BJ (cell line): ENCODE measurements at regions not wholly inside any gene's neighbourhood (a gene's known extent, or its start where the extent isn't known, plus 50 kb on each side); places are given as distances from the start of the nearest gene placed in this dataset.

Source experiments
- CTCF ChIA-PET: fragments of 350-600 bp; formaldehyde crosslinking; extraction: SDS; loops from one replicate; lab custom pipeline; 2021; ENCODE audit warnings: antibody characterized with exemption, inconsistent platforms; lab: Yijun Ruan, JAX
- POLR2A ChIA-PET: fragments of 300-600 bp; sonication (Branson Sonifier 250); formaldehyde crosslinking; extraction: SDS; loops from one replicate; lab custom pipeline; 2021; ENCODE audit warnings: antibody characterized with exemption; lab: Charles Lee
- DNase-seq: peaks from one replicate; pipeline ENCODE4 v3.0.0-alpha.2; 2011; ENCODE audit warnings: low read depth
- H3K27me3 ChIP-seq: 2 replicates; pipeline ENCODE4 v1.6.0; 2011; ENCODE audit warnings: low read length; ENCODE audit not compliant: control insufficient read depth, insufficient read depth
- H3K36me3 ChIP-seq: 2 replicates; pipeline ENCODE4 v1.5.1; 2011; ENCODE audit warnings: low read length; ENCODE audit not compliant: control insufficient read depth, insufficient read depth
- H3K4me3 ChIP-seq: 2 replicates; pipeline ENCODE4 v1.5.1; 2011; ENCODE audit warnings: low read depth, mild to moderate bottlenecking, control low read depth, low read length
- CTCF ChIP-seq: IDR thresholded peaks from 2 replicates; pipeline ENCODE4 v1.5.1; 2011; ENCODE audit warnings: low read depth, mild to moderate bottlenecking, control low read depth, inconsistent platforms, low read length, moderate library complexity; ENCODE audit not compliant: insufficient read depth

- DNase-seq, result no peak
- Histone ChIP-seq H3K4me3 (no peak overlapping the region), H3K36me3 (no peaks in the 10 kb centered on the region), H3K27me3 (no peaks in the 10 kb centered on the region)
- no peak for TF ChIP-seq CTCF
- CTCF ChIA-PET, result no interaction called here
- POLR2A ChIA-PET, result no interaction called here
These were observed 102.0 kb upstream of the KCNQ5 start for GRCh38 chr6:72519871-72520270.

GRCh38 chr6:72521684-72522083 is 100.2 kb upstream of the KCNQ5 start:
- CTCF ChIA-PET, result no interaction called here
- no peaks in the 10 kb centered on the region for H3K27me3 ChIP-seq
- DNase-seq, result no peak
- TF ChIP-seq CTCF, result no peak
- no peaks in the 10 kb centered on the region for H3K36me3 ChIP-seq
- H3K4me3 ChIP-seq, result no peak overlapping the region
- POLR2A ChIA-PET, result no interaction called here

- H3K4me3 ChIP-seq, result no peak overlapping the region
- ChIA-PET CTCF (interaction anchor here (1.5 kb wide), 1 partner anchor 11 kb away, joined by 3 read pairs; no protein-coding TSS in a partner anchor), POLR2A (no interaction called here)
- no peak for DNase-seq
- H3K27me3 ChIP-seq, result no peaks in the 10 kb centered on the region
- no peaks in the 10 kb centered on the region for H3K36me3 ChIP-seq
- TF ChIP-seq CTCF, result no peak
These were observed 99.1 kb upstream of the KCNQ5 start for GRCh38 chr6:72522735-72523141.

- CTCF ChIA-PET, result no interaction called here
- no peak for TF ChIP-seq CTCF
- POLR2A ChIA-PET, result no interaction called here
- DNase-seq, result no peak
- H3K4me3 ChIP-seq, result no peak overlapping the region
- no peaks in the 10 kb centered on the region for H3K36me3 ChIP-seq
- no peaks in the 10 kb centered on the region for H3K27me3 ChIP-seq
These were observed 97.7 kb upstream of the KCNQ5 start for GRCh38 chr6:72524011-72524645.

GRCh38 chr6:72525821-72526510 is 95.9 kb upstream of the KCNQ5 start:
- POLR2A ChIA-PET, result no interaction called here

More at GRCh38 chr6:72525821-72526510, 95.9 kb upstream of the KCNQ5 start:
- Histone ChIP-seq H3K36me3 (no peaks in the 10 kb centered on the region), H3K27me3 (no peaks in the 10 kb centered on the region), H3K4me3 (no peak overlapping the region)
- CTCF ChIA-PET, result no interaction called here
- TF ChIP-seq CTCF, result no peak
- no peak for DNase-seq
